CD4-positive, alpha-beta memory T cell (primary cell): ENCODE measurements at regions not wholly inside any gene's neighbourhood (a gene's known extent, or its start where the extent isn't known, plus 50 kb on each side); places are given as distances from the start of the nearest gene placed in this dataset.

ENCODE experiments used
- CTCF ChIA-PET: fragments of 350-600 bp; sonication (Branson Sonifier 250); formaldehyde crosslinking; loops from one replicate; lab custom pipeline; 2021; ENCODE audit warnings: inconsistent platforms; ENCODE audit not compliant: partially characterized antibody; lab: Charles Lee
- POLR2A ChIA-PET: fragments of 350-600 bp; sonication (Branson Sonifier 250); formaldehyde crosslinking; loops from one replicate; lab custom pipeline; 2021; ENCODE audit not compliant: partially characterized antibody; lab: Charles Lee
- DNase-seq, 5 donors: peaks; one replicate each; pipeline versions ENCODE4 v3.0.0 to v3.0.0-alpha.2; 2020 to 2022; ENCODE audit warnings: mixed read lengths in 1 of 5
- H3K27ac ChIP-seq: one replicate; pipeline ENCODE4 v1.7.0; 2013; ENCODE audit warnings: low read depth, low read length
- H3K27me3 ChIP-seq: 2 replicates; pipeline ENCODE4 v1.7.0; 2013; ENCODE audit warnings: mild to moderate bottlenecking, low read length, moderate library complexity; ENCODE audit not compliant: insufficient read depth
- H3K36me3 ChIP-seq: 2 replicates; pipeline ENCODE4 v1.7.0; 2013; ENCODE audit warnings: mild to moderate bottlenecking, low read length, moderate library complexity; ENCODE audit not compliant: insufficient read depth
- H3K4me1 ChIP-seq: 2 replicates; pipeline ENCODE4 v1.7.0; 2013; ENCODE audit warnings: mild to moderate bottlenecking, low read length, moderate library complexity; ENCODE audit not compliant: insufficient read depth
- H3K4me3 ChIP-seq, 2 donors: one replicate each; pipeline ENCODE4 v1.7.0; 2013; ENCODE audit warnings: low read length in 2 of 2, mild to moderate bottlenecking in 1 of 2
- H3K9me3 ChIP-seq, 2 donors: one replicate each; pipeline ENCODE4 v1.7.0; 2013; ENCODE audit warnings: low read length in 2 of 2, control low read depth in 1 of 2; ENCODE audit not compliant: control insufficient read depth in 1 of 2
- H3K27ac Mint-ChIP-seq, 7 donors: one replicate each; pipeline ENCODE4 v1.8.0; 2020 to 2021; ENCODE audit warnings: mixed read lengths in 7 of 7, mild to moderate bottlenecking in 6 of 7, inconsistent platforms in 3 of 7, moderate library complexity in 3 of 7
- H3K27me3 Mint-ChIP-seq, 2 donors: one replicate each; pipeline ENCODE4 v1.8.0; 2020 to 2021; ENCODE audit warnings: mixed read lengths in 2 of 2
- H3K36me3 Mint-ChIP-seq, 2 donors: one replicate each; pipeline ENCODE4 v1.8.0; 2020 to 2021; ENCODE audit warnings: mixed read lengths in 2 of 2, inconsistent platforms in 1 of 2, mild to moderate bottlenecking in 1 of 2
- H3K4me1 Mint-ChIP-seq, 4 donors: one replicate each; pipeline ENCODE4 v1.8.0; 2020 to 2021; ENCODE audit warnings: mixed read lengths in 4 of 4, mild to moderate bottlenecking in 1 of 4
- H3K4me3 Mint-ChIP-seq, 8 donors: one replicate each; pipeline ENCODE4 v1.8.0; 2020 to 2021; ENCODE audit warnings: mixed read lengths in 8 of 8, mild to moderate bottlenecking in 7 of 8, moderate library complexity in 6 of 8, inconsistent platforms in 3 of 8
- H3K9me3 Mint-ChIP-seq, 8 donors: one replicate each; pipeline ENCODE4 v1.8.0; 2020 to 2021; ENCODE audit warnings: mixed read lengths in 8 of 8, mild to moderate bottlenecking in 5 of 8, inconsistent platforms in 3 of 8, moderate library complexity in 1 of 8
- intact Hi-C: fragments of 100-400 bp; cut with micrococcal nuclease; formaldehyde crosslinking; loops from one replicate; pipeline ENCODE4 v1.15.1; 2023

- intact Hi-C loops: no loop called here
- no peaks in the 10 kb centered on the region for H3K4me1 ChIP-seq
- Mint-ChIP-seq H3K4me3 (no peak overlapping the region), H3K27me3 (no peaks in the 10 kb centered on the region), H3K27ac (no peak overlapping the region), H3K4me1 (no peaks in the 10 kb centered on the region), H3K36me3 (no peaks in the 10 kb centered on the region), H3K9me3 (peaks cover 0 to 7% (median 4%) of the 10 kb centered on the region in 8 donors)
- no peak overlapping the region for H3K27ac ChIP-seq
- POLR2A ChIA-PET: no interaction called here
- DNase-seq: no peak
- no peaks in the 10 kb centered on the region for H3K9me3 ChIP-seq
- no peaks in the 10 kb centered on the region for H3K36me3 ChIP-seq
- no peaks in the 10 kb centered on the region for H3K27me3 ChIP-seq
- CTCF ChIA-PET: no interaction called here
- H3K4me3 ChIP-seq: no peak overlapping the region
Observed at GRCh38 chr13:90974249-90974975, 373.1 kb upstream of the MIR17HG start.

DNA sequence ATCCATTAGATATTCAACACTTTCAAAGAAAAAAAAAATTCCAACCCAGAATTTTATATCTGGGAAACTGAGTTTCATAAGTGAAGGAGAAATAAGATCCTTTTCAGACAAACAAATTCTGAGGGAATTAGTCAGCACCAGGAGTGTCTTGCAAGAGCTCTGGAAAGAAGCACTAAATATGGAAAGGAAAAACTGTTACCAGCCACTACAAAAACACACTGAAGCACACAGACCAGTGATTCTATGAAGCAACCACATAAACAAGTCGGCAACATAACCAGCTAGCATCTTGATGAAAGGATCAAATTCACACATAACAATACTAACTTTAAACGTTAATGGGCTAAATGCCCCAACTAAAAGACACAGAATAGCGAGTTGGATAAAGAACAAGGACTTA, 368.4 kb upstream of the MIR17HG start:
- Mint-ChIP-seq H3K9me3 (peaks cover 0 to 7% (median 3%) of the 10 kb centered on the region in 8 donors), H3K4me1 (no peaks in the 10 kb centered on the region), H3K36me3 (no peaks in the 10 kb centered on the region), H3K27ac (no peak overlapping the region), H3K27me3 (no peaks in the 10 kb centered on the region), H3K4me3 (no peak overlapping the region)
- H3K36me3 ChIP-seq: no peaks in the 10 kb centered on the region
- no peaks in the 10 kb centered on the region for H3K27me3 ChIP-seq
- intact Hi-C loops: no loop called here
- ChIA-PET POLR2A (no interaction called here), CTCF (no interaction called here)
- no peak overlapping the region for H3K4me3 ChIP-seq
- no peak for DNase-seq
- no peaks in the 10 kb centered on the region for H3K4me1 ChIP-seq
- no peak overlapping the region for H3K27ac ChIP-seq
- H3K9me3 ChIP-seq: no peaks in the 10 kb centered on the region

- CTCF ChIA-PET: no interaction called here
- no peaks in the 10 kb centered on the region for H3K27me3 Mint-ChIP-seq
Observed at GRCh38 chr13:90984756-90985155, 362.7 kb upstream of the MIR17HG start.

DNA sequence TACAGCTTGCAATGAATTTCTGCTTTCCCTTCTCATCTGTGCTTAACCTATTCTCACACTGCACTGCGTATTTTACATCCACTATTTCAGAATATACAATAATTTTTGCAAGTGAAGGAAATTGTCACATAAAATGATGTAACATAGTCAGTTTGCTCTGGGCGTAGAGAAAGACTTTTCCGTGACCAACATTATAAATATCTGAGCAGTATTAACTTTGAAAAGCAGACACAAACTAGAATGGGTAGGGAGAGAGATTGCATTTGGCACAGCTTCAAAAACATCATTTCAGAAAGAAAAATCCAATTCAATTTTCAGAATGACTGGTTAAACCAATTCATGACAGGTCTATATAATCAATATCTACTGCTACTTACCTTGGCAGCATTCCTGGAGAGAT, 352.5 kb upstream of the MIR17HG start:
- Histone ChIP-seq H3K4me1 (no peaks in the 10 kb centered on the region), H3K36me3 (no peaks in the 10 kb centered on the region), H3K27me3 (no peaks in the 10 kb centered on the region), H3K9me3 (no peaks in the 10 kb centered on the region), H3K4me3 (no peak overlapping the region), H3K27ac (no peak overlapping the region)
- H3K4me1 Mint-ChIP-seq: no peaks in the 10 kb centered on the region
- H3K36me3 Mint-ChIP-seq: no peaks in the 10 kb centered on the region
- no peak overlapping the region for H3K4me3 Mint-ChIP-seq
- intact Hi-C loops: no loop called here
- DNase-seq: no peak
- no peak overlapping the region for H3K27ac Mint-ChIP-seq
- H3K27me3 Mint-ChIP-seq: no peaks in the 10 kb centered on the region
- CTCF ChIA-PET: no interaction called here
- POLR2A ChIA-PET: no interaction called here
- H3K9me3 Mint-ChIP-seq: peaks cover 0 to 3% (median 0%) of the 10 kb centered on the region in 8 donors

More at GRCh38 chr13:90984756-90985155, 362.7 kb upstream of the MIR17HG start:
- Histone ChIP-seq H3K27ac (no peak overlapping the region), H3K36me3 (no peaks in the 10 kb centered on the region), H3K9me3 (no peaks in the 10 kb centered on the region), H3K4me3 (no peak overlapping the region), H3K4me1 (no peaks in the 10 kb centered on the region), H3K27me3 (no peaks in the 10 kb centered on the region)
- Mint-ChIP-seq H3K4me3 (no peak overlapping the region), H3K36me3 (no peaks in the 10 kb centered on the region), H3K27ac (no peak overlapping the region), H3K4me1 (no peaks in the 10 kb centered on the region), H3K9me3 (peaks cover 0 to 6% (median 2%) of the 10 kb centered on the region in 8 donors)
- no peak for DNase-seq
- intact Hi-C loops: no loop called here
- POLR2A ChIA-PET: no interaction called here

DNA sequence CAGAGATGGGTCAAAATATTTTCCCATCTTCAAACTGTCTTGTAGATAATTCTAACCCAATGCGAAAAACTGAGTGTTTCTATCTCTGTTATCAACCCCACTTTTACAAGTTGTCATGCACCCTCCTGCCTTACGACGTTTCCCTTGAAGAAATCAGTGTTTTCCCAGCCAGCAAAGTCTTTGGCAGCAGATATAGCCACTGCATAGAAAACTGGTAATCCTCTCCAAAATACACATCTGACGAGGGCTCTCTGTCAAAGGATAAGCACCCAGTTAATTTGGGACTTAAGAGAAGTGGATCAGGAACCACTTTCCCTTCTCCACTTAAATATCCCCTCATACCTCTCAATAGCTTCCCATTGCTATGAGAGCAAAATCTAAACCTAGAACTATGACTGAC, 351.9 kb upstream of the MIR17HG start:
- peaks cover 0 to 3% (median 0%) of the 10 kb centered on the region in 8 donors for H3K9me3 Mint-ChIP-seq
- Histone ChIP-seq H3K4me3 (no peak overlapping the region), H3K36me3 (no peaks in the 10 kb centered on the region), H3K4me1 (no peaks in the 10 kb centered on the region), H3K27ac (no peak overlapping the region), H3K9me3 (no peaks in the 10 kb centered on the region), H3K27me3 (no peaks in the 10 kb centered on the region)
- H3K4me3 Mint-ChIP-seq: no peak overlapping the region
- intact Hi-C loops: no loop called here
- ChIA-PET CTCF (no interaction called here), POLR2A (no interaction called here)
- no peaks in the 10 kb centered on the region for H3K4me1 Mint-ChIP-seq
- H3K27ac Mint-ChIP-seq: no peak overlapping the region
- no peaks in the 10 kb centered on the region for H3K27me3 Mint-ChIP-seq
- H3K36me3 Mint-ChIP-seq: no peaks in the 10 kb centered on the region
- no peak for DNase-seq

DNA sequence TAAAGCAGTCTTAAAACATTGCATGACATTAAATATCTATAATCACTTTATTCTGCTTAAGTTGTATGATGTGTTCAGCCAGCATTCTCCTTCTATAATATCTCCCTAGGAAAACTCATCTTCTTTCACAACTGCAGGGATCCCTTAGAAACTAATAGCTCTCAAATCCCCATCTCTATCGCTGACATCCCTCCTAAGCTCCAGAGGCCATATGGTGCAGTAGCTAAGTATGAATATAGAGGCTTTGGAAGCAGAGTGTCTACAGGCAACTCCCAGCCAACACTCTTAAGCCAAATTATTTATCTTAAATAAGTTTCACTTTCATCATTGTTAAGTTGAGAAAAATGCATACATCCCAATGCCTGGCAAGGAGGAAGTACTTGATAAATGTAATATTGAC, 349.5 kb upstream of the MIR17HG start:
- no peak for DNase-seq
- H3K9me3 ChIP-seq: no peaks in the 10 kb centered on the region
- Mint-ChIP-seq H3K27me3 (no peaks in the 10 kb centered on the region), H3K27ac (no peak overlapping the region), H3K9me3 (peaks cover 0 to 6% (median under 1%) of the 10 kb centered on the region in 8 donors), H3K4me1 (no peaks in the 10 kb centered on the region), H3K36me3 (no peaks in the 10 kb centered on the region), H3K4me3 (no peak overlapping the region)
- no peaks in the 10 kb centered on the region for H3K36me3 ChIP-seq
- no peak overlapping the region for H3K4me3 ChIP-seq
- intact Hi-C loops: no loop called here
- POLR2A ChIA-PET: no interaction called here
- CTCF ChIA-PET: no interaction called here
- H3K27ac ChIP-seq: no peak overlapping the region
- H3K27me3 ChIP-seq: no peaks in the 10 kb centered on the region
- H3K4me1 ChIP-seq: no peaks in the 10 kb centered on the region

- Mint-ChIP-seq H3K27me3 (no peaks in the 10 kb centered on the region), H3K4me1 (no peaks in the 10 kb centered on the region), H3K4me3 (no peak overlapping the region), H3K36me3 (no peaks in the 10 kb centered on the region), H3K9me3 (peaks cover 0 to 6% (median 0%) of the 10 kb centered on the region in 8 donors), H3K27ac (no peak overlapping the region)
- no peak for DNase-seq
- H3K36me3 ChIP-seq: no peaks in the 10 kb centered on the region
- H3K4me3 ChIP-seq: no peak overlapping the region
- H3K4me1 ChIP-seq: no peaks in the 10 kb centered on the region
- ChIA-PET POLR2A (no interaction called here), CTCF (no interaction called here)
- H3K27ac ChIP-seq: no peak overlapping the region
- H3K27me3 ChIP-seq: no peaks in the 10 kb centered on the region
- no peaks in the 10 kb centered on the region for H3K9me3 ChIP-seq
- intact Hi-C loops: no loop called here
Observed at GRCh38 chr13:90999401-90999800, 348.1 kb upstream of the MIR17HG start.
